SJSA1 (cell line): ENCODE measurements at regions not wholly inside any gene's neighbourhood (a gene's known extent, or its start where the extent isn't known, plus 50 kb on each side); places are given as distances from the start of the nearest gene placed in this dataset.

Experiments
- DNase-seq, 2 experiments: peaks; one replicate each; pipeline ENCODE4 v3.0.0-alpha.2; 2015 to 2020; ENCODE audit warnings: low spot score in 2 of 2, low read depth in 1 of 2
- H3K27ac ChIP-seq: fragments of 250-450 bp; sonication (Bioruptor Pico); 2 replicates; pipeline ENCODE4 v1.5.1; 2020; ENCODE audit warnings: mild to moderate bottlenecking, moderate library complexity
- H3K27me3 ChIP-seq: fragments of 250-450 bp; sonication (Bioruptor Pico); replicated peaks from 2 replicates; pipeline ENCODE4 v1.5.1; 2020; ENCODE audit warnings: mild to moderate bottlenecking, moderate library complexity
- H3K36me3 ChIP-seq: fragments of 250-450 bp; sonication (Bioruptor Pico); 2 replicates; pipeline ENCODE4 v1.5.1; 2020; ENCODE audit warnings: mild to moderate bottlenecking
- H3K4me1 ChIP-seq: fragments of 250-450 bp; sonication (Bioruptor Pico); replicated peaks from 2 replicates; pipeline ENCODE4 v1.6.1; 2021; ENCODE audit warnings: mild to moderate bottlenecking
- H3K4me3 ChIP-seq: fragments of 250-450 bp; sonication (Bioruptor Pico); 2 replicates; pipeline ENCODE4 v1.5.1; 2020; ENCODE audit warnings: mild to moderate bottlenecking
- H3K9me3 ChIP-seq: fragments of 250-450 bp; sonication (Bioruptor Pico); replicated peaks from 2 replicates; pipeline ENCODE4 v1.5.1; 2020; ENCODE audit warnings: mild to moderate bottlenecking

GRCh38 chr16:35735403-35736251 lies 2276.2 kb downstream of the TP53TG3F start:
- Histone ChIP-seq H3K27ac (no peak overlapping the region), H3K4me1 (no peaks in the 10 kb centered on the region), H3K27me3 (no peaks in the 10 kb centered on the region), H3K36me3 (no peaks in the 10 kb centered on the region), H3K4me3 (no peak overlapping the region), H3K9me3 (no peaks in the 10 kb centered on the region; the same call in 1 of the 2 replicates)
- DNase-seq = peak in 1 of 2 experiments; percentile 29

GRCh38 chr16:35736546-35736945 lies 2277.1 kb downstream of the TP53TG3F start:
- Histone ChIP-seq H3K4me1 (no peaks in the 10 kb centered on the region), H3K27ac (no peak overlapping the region), H3K27me3 (no peaks in the 10 kb centered on the region), H3K9me3 (no peaks in the 10 kb centered on the region; the same call in 1 of the 2 replicates), H3K36me3 (no peaks in the 10 kb centered on the region), H3K4me3 (no peak overlapping the region)
- DNase-seq = no peak

- no peaks in the 10 kb centered on the region for H3K4me1 ChIP-seq
- no peaks in the 10 kb centered on the region for H3K27me3 ChIP-seq
- no peak overlapping the region for H3K27ac ChIP-seq
- no peak overlapping the region for H3K4me3 ChIP-seq
- no peaks in the 10 kb centered on the region; the same call in 1 of the 2 replicates for H3K9me3 ChIP-seq
- H3K36me3 ChIP-seq = no peaks in the 10 kb centered on the region
- DNase-seq = no peak
These were observed 2277.7 kb downstream of the TP53TG3F start for GRCh38 chr16:35737076-35737475.

- Histone ChIP-seq H3K27ac (no peak overlapping the region), H3K9me3 (no peaks in the 10 kb centered on the region; the same call in 1 of the 2 replicates), H3K27me3 (no peaks in the 10 kb centered on the region), H3K4me3 (no peak overlapping the region), H3K36me3 (no peaks in the 10 kb centered on the region), H3K4me1 (peaks cover 5% of the 10 kb centered on the region; the same call in 1 of the 2 replicates)
- no peak for DNase-seq
These were observed 2282.1 kb downstream of the TP53TG3F start for GRCh38 chr16:35741546-35741945.

GRCh38 chr16:35743101-35743692 lies 2283.8 kb downstream of the TP53TG3F start:
- no peak for DNase-seq
- Histone ChIP-seq H3K27me3 (no peaks in the 10 kb centered on the region), H3K9me3 (no peaks in the 10 kb centered on the region; the same call in 1 of the 2 replicates), H3K4me1 (peaks cover 5% of the 10 kb centered on the region; the same call in 1 of the 2 replicates), H3K4me3 (no peak overlapping the region), H3K36me3 (no peaks in the 10 kb centered on the region), H3K27ac (no peak overlapping the region)

- no peaks in the 10 kb centered on the region for H3K36me3 ChIP-seq
- peak overlapping the region; percentile 78 for H3K27ac ChIP-seq
- DNase-seq = no peak
- no peaks in the 10 kb centered on the region; the same call in 1 of the 2 replicates for H3K9me3 ChIP-seq
- no peak overlapping the region for H3K4me3 ChIP-seq
- H3K4me1 ChIP-seq = peaks cover 5% of the 10 kb centered on the region; the same call in 1 of the 2 replicates
- no peaks in the 10 kb centered on the region for H3K27me3 ChIP-seq
These were observed 2284.7 kb downstream of the TP53TG3F start for GRCh38 chr16:35744084-35744483.

- no peaks in the 10 kb centered on the region for H3K36me3 ChIP-seq
- DNase-seq = peak; percentile 39 to 54
- peak overlapping the region; percentile 78 for H3K27ac ChIP-seq
- peaks cover 5% of the 10 kb centered on the region; the same call in 1 of the 2 replicates for H3K4me1 ChIP-seq
- H3K27me3 ChIP-seq = no peaks in the 10 kb centered on the region
- no peak overlapping the region for H3K4me3 ChIP-seq
- H3K9me3 ChIP-seq = no peaks in the 10 kb centered on the region; the same call in 1 of the 2 replicates
These were observed 2285.3 kb downstream of the TP53TG3F start for GRCh38 chr16:35744726-35745125.

- H3K9me3 ChIP-seq = no peaks in the 10 kb centered on the region; the same call in 1 of the 2 replicates
These were observed 2285.8 kb downstream of the TP53TG3F start for GRCh38 chr16:35745191-35745590.

GRCh38 chr16:35745821-35746248 lies 2286.4 kb downstream of the TP53TG3F start:
- DNase-seq = no peak
- Histone ChIP-seq H3K27me3 (no peaks in the 10 kb centered on the region), H3K36me3 (no peaks in the 10 kb centered on the region), H3K9me3 (no peaks in the 10 kb centered on the region; the same call in 1 of the 2 replicates), H3K4me1 (peaks cover 5% of the 10 kb centered on the region; the same call in 1 of the 2 replicates), H3K4me3 (no peak overlapping the region), H3K27ac (peak overlapping the region; percentile 78; the same call in 1 of the 2 replicates)

More at GRCh38 chr16:35745191-35745590, 2285.8 kb downstream of the TP53TG3F start:
- H3K27me3 ChIP-seq = no peaks in the 10 kb centered on the region
- peak overlapping the region; percentile 78 for H3K27ac ChIP-seq
- peak; percentile 48 to 49 for DNase-seq
- H3K4me3 ChIP-seq = no peak overlapping the region
- peaks cover 5% of the 10 kb centered on the region; the same call in 1 of the 2 replicates for H3K4me1 ChIP-seq
- no peaks in the 10 kb centered on the region for H3K36me3 ChIP-seq

- no peak for DNase-seq
- H3K4me1 ChIP-seq = peaks cover 5% of the 10 kb centered on the region; the same call in 1 of the 2 replicates
- H3K9me3 ChIP-seq = no peaks in the 10 kb centered on the region; the same call in 1 of the 2 replicates
- H3K36me3 ChIP-seq = no peaks in the 10 kb centered on the region
- H3K4me3 ChIP-seq = no peak overlapping the region
- H3K27ac ChIP-seq = no peak overlapping the region
- H3K27me3 ChIP-seq = no peaks in the 10 kb centered on the region
These were observed 2287.0 kb downstream of the TP53TG3F start for GRCh38 chr16:35746281-35746962.

GRCh38 chr16:35746963-35747657 lies 2287.7 kb downstream of the TP53TG3F start:
- peaks cover 5% of the 10 kb centered on the region; the same call in 1 of the 2 replicates for H3K4me1 ChIP-seq
- no peaks in the 10 kb centered on the region for H3K36me3 ChIP-seq
- H3K27me3 ChIP-seq = no peaks in the 10 kb centered on the region
- no peak overlapping the region for H3K4me3 ChIP-seq
- DNase-seq = no peak
- H3K27ac ChIP-seq = no peak overlapping the region
- H3K9me3 ChIP-seq = no peaks in the 10 kb centered on the region; the same call in 1 of the 2 replicates

GRCh38 chr16:35747658-35748455 lies 2288.4 kb downstream of the TP53TG3F start:
- Histone ChIP-seq H3K27me3 (no peaks in the 10 kb centered on the region), H3K27ac (no peak overlapping the region), H3K36me3 (no peaks in the 10 kb centered on the region), H3K9me3 (no peaks in the 10 kb centered on the region; the same call in 1 of the 2 replicates), H3K4me1 (peaks cover 5% of the 10 kb centered on the region; the same call in 1 of the 2 replicates), H3K4me3 (no peak overlapping the region)
- DNase-seq = no peak
